Chondrocyte (in vitro differentiated cells): ENCODE measurements at regions not wholly inside any gene's neighbourhood (a gene's known extent, or its start where the extent isn't known, plus 50 kb on each side); places are given as distances from the start of the nearest gene placed in this dataset.

Source experiments
- DNase-seq: peaks from one replicate; pipeline ENCODE4 v3.0.0; 2021; ENCODE audit warnings: mixed read lengths, low spot score
- H3K27ac Mint-ChIP-seq: one replicate; pipeline ENCODE4 v1.8.0; 2021; ENCODE audit warnings: mild to moderate bottlenecking, moderate library complexity, mixed read lengths; ENCODE audit not compliant: unreplicated experiment
- H3K27me3 Mint-ChIP-seq: 2 replicates; pipeline ENCODE4 v1.8.0; 2021; ENCODE audit warnings: low read depth, mixed read lengths
- H3K36me3 Mint-ChIP-seq: 2 replicates; pipeline ENCODE4 v1.8.0; 2021; ENCODE audit warnings: low read depth, mixed read lengths
- H3K4me1 Mint-ChIP-seq: 2 replicates; pipeline ENCODE4 v1.8.0; 2021; ENCODE audit warnings: low read depth, mild to moderate bottlenecking, mixed read lengths
- H3K4me3 Mint-ChIP-seq: one replicate; pipeline ENCODE4 v1.8.0; 2021; ENCODE audit warnings: mild to moderate bottlenecking, moderate library complexity, mixed read lengths; ENCODE audit not compliant: unreplicated experiment
- H3K9me3 Mint-ChIP-seq: 2 replicates; pipeline ENCODE4 v1.8.0; 2021; ENCODE audit warnings: low read depth, mixed read lengths
- TF ChIP-seq, protein P1 (sequence below): fragments of 200-600 bp; sonication (generic); IDR thresholded peaks from 2 replicates; pipeline ENCODE4 v1.5.0; 2021; ENCODE audit warnings: antibody characterized with exemption, mild to moderate bottlenecking, moderate library complexity

DNA sequence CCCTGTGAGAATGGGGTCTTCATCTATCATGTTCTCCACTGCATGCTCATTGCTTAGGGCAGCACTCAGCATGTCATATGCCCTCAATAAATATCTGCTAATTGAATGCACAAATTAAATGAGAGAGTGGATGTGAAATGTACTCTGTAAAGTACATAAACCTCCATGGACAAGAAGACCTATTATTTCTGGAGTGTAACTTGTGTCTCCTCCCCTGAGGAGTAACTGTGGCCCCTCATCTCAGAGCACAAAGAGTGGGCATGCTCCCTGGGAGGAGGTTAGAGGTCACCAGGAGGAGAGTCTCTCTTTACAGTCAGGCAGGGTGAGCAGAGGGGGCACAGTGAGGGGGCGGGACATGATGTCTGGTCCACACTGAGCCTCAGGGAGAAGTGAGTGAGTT is 313.6 kb upstream of the PODXL start:
- Mint-ChIP-seq H3K4me1 (no peaks in the 10 kb centered on the region), H3K9me3 (no peaks in the 10 kb centered on the region), H3K27ac (no peak overlapping the region), H3K4me3 (no peak overlapping the region), H3K36me3 (no peaks in the 10 kb centered on the region), H3K27me3 (peaks cover 18% of the 10 kb centered on the region)
- TF ChIP-seq, protein P1, sequence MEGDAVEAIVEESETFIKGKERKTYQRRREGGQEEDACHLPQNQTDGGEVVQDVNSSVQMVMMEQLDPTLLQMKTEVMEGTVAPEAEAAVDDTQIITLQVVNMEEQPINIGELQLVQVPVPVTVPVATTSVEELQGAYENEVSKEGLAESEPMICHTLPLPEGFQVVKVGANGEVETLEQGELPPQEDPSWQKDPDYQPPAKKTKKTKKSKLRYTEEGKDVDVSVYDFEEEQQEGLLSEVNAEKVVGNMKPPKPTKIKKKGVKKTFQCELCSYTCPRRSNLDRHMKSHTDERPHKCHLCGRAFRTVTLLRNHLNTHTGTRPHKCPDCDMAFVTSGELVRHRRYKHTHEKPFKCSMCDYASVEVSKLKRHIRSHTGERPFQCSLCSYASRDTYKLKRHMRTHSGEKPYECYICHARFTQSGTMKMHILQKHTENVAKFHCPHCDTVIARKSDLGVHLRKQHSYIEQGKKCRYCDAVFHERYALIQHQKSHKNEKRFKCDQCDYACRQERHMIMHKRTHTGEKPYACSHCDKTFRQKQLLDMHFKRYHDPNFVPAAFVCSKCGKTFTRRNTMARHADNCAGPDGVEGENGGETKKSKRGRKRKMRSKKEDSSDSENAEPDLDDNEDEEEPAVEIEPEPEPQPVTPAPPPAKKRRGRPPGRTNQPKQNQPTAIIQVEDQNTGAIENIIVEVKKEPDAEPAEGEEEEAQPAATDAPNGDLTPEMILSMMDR: no peak
- DNase-seq: no peak

DNA sequence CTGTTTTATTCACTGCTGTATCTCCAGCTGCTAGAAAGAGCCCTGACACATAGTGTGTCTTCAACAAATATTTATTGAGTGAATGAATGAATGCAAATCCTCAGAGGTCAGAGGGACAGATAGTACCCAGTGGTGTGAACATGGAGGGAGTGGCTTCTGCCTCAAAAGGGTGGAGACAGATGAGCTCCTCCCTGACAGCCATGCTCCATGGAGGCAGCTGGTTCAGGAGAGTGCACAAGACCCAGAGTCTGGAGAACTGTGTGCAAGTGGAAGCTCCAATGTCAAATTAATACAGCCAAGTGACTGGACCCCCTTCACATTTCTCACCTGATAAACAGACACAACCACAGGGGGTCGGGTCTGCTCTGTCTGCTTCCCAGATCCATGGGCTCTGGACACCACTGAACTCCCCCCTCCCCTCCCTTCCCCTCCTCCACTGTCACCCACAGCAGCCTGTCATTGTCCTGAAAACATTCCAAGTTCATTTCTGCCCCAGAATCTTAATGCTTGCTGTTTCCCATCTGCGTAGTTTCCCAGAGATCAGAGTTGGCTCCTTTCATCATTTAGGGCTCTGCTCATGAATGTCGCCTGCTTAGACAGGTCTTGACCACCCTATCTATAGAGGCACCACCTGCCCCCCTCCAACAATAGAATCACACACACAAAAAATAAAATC is 312.9 kb upstream of the PODXL start:
- H3K9me3 Mint-ChIP-seq: no peaks in the 10 kb centered on the region
- H3K4me3 Mint-ChIP-seq: no peak overlapping the region
- no peak overlapping the region for H3K27ac Mint-ChIP-seq
- no peak for DNase-seq
- H3K36me3 Mint-ChIP-seq: no peaks in the 10 kb centered on the region
- peaks cover 13% of the 10 kb centered on the region for H3K27me3 Mint-ChIP-seq
- TF ChIP-seq, protein P1: no peak
- no peaks in the 10 kb centered on the region for H3K4me1 Mint-ChIP-seq

DNA sequence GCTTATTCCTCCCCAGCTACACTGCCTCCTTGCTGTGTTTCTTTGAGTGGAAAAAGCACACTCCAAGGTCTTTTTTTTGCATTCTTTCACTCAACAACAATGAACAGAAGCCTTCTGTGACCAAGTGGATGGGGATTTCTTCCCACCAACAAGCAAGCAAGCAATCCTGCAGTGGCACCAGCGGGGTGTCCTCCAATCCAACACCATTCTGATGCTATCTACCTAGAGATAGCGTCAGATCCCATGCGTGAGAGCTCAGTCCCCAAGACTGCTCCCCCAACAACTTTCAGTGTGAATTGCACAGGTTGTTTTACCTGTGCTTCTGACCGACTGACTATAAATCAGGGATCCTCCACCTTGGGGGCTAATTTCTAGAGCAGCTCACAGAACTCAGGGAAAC is 311.0 kb upstream of the PODXL start:
- H3K36me3 Mint-ChIP-seq: no peaks in the 10 kb centered on the region
- DNase-seq: no peak
- H3K27ac Mint-ChIP-seq: no peak overlapping the region
- peaks cover 5% of the 10 kb centered on the region for H3K27me3 Mint-ChIP-seq
- TF ChIP-seq, protein P1: no peak
- H3K9me3 Mint-ChIP-seq: no peaks in the 10 kb centered on the region
- peaks cover 3% of the 10 kb centered on the region for H3K4me1 Mint-ChIP-seq
- H3K4me3 Mint-ChIP-seq: no peak overlapping the region

DNA sequence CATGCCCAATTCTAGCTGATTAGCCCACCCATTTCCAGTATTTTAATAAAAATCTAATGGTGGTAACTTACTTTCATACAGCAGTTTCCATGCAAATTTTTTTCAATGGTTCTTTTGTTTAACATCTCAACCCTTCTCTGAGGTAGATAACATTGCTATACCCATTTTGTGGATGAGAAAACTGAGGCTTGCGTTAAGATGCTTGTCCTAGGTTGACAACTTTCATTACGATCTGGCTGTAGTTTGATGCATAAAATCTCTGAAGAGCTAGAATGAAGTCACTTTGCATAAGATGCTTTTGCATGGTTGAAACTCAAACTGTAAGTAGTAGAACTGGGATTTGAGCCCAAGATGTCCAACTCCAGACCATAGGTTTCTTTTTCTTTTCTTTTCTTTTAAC is 309.5 kb upstream of the PODXL start:
- DNase-seq: no peak
- Mint-ChIP-seq H3K9me3 (no peaks in the 10 kb centered on the region), H3K4me3 (no peak overlapping the region), H3K4me1 (peaks cover 15% of the 10 kb centered on the region), H3K36me3 (no peaks in the 10 kb centered on the region), H3K27me3 (peaks cover 5% of the 10 kb centered on the region), H3K27ac (no peak overlapping the region)
- TF ChIP-seq, protein P1: no peak

DNA sequence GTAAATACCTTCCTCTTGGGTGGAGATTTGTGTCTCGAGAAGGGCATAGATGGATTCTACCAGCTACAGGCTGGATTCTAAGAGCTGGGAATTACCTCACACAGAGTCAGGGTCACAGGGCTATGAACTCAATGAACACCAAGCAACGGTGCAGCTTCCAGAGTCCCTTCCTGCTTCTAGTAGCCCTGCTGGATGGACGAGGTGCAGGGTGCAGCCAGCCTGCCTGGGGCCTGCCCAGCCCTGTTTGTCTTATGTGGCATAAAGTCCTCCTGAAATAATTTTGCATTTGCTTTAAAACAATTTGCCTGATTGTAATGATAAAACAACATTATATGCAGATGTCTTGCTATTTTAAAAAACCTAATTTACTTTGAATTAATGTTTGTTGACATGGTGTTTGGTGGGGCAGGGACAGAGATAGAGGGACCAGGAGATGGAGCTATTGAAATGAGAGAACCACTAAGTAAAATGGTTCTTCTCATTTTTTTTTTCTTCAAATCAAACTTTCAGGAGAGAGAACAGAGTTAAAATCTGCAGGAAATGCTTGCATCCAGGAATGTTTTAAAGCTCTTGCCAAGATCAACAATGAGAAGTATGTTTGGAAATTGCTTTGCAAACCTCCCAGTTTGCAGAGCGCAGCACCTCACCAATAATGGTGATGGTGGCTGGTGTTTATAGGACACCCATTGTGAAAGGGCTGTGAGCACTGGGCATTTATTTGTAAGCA is 305.4 kb upstream of the PODXL start:
- peaks cover 21% of the 10 kb centered on the region for H3K4me1 Mint-ChIP-seq
- H3K9me3 Mint-ChIP-seq: no peaks in the 10 kb centered on the region
- H3K4me3 Mint-ChIP-seq: no peak overlapping the region
- peak overlapping the region; percentile 3 for H3K27ac Mint-ChIP-seq
- TF ChIP-seq, protein P1: peak; percentile 76
- H3K27me3 Mint-ChIP-seq: peaks cover 2% of the 10 kb centered on the region
- DNase-seq: no peak
- no peaks in the 10 kb centered on the region for H3K36me3 Mint-ChIP-seq
